ENCODE measurements at regions not wholly inside any gene's neighbourhood (a gene's known extent, or its start where the extent isn't known, plus 50 kb on each side); places are given as distances from the start of the nearest gene placed in this dataset.

GRCh38 chr12:4111010-4111409, 162.6 kb upstream of the CCND2 start:
- no peak overlapping the region for H3K4me3 ChIP-seq
- peak; percentile 34 for DNase-seq (ENCODE audit: low spot score)
- H3K27ac ChIP-seq = no peak overlapping the region
- no peak for TF ChIP-seq CTCF (IDR thresholded peaks at IDR 0.05)
- no peaks in the 10 kb centered on the region for H3K27me3 ChIP-seq
- no peaks in the 10 kb centered on the region for H3K4me1 ChIP-seq
- H3K36me3 ChIP-seq = no peaks in the 10 kb centered on the region
- H3K9me3 ChIP-seq = no peaks in the 10 kb centered on the region

- no peak for TF ChIP-seq CTCF (IDR thresholded peaks at IDR 0.05)
- H3K9me3 ChIP-seq = no peaks in the 10 kb centered on the region
These were observed 163.7 kb upstream of the CCND2 start for GRCh38 chr12:4109826-4110225.

GRCh38 chr12:4108803-4109345, 164.7 kb upstream of the CCND2 start:
- H3K4me3 ChIP-seq = no peak overlapping the region
- TF ChIP-seq CTCF (IDR thresholded peaks at IDR 0.05) = no peak
- no peaks in the 10 kb centered on the region for H3K4me1 ChIP-seq
- H3K27ac ChIP-seq = no peak overlapping the region
- no peaks in the 10 kb centered on the region for H3K27me3 ChIP-seq
- H3K9me3 ChIP-seq = no peaks in the 10 kb centered on the region
- H3K36me3 ChIP-seq = no peaks in the 10 kb centered on the region
- no peak for DNase-seq (ENCODE audit: low spot score)

More at GRCh38 chr12:4109826-4110225, 163.7 kb upstream of the CCND2 start:
- H3K4me3 ChIP-seq = no peak overlapping the region
- H3K4me1 ChIP-seq = no peaks in the 10 kb centered on the region
- no peak overlapping the region for H3K27ac ChIP-seq
- H3K27me3 ChIP-seq = no peaks in the 10 kb centered on the region
- H3K36me3 ChIP-seq = no peaks in the 10 kb centered on the region
- no peak for DNase-seq (ENCODE audit: low spot score)

GRCh38 chr12:4107911-4108697, 165.5 kb upstream of the CCND2 start:
- no peak for DNase-seq (ENCODE audit: low spot score)
- H3K4me1 ChIP-seq = no peaks in the 10 kb centered on the region

GRCh38 chr12:4107436-4107878, 166.1 kb upstream of the CCND2 start:
- H3K27me3 ChIP-seq = no peaks in the 10 kb centered on the region
- no peak for DNase-seq (ENCODE audit: low spot score)
- H3K9me3 ChIP-seq = no peaks in the 10 kb centered on the region
- H3K4me1 ChIP-seq = no peaks in the 10 kb centered on the region
- H3K27ac ChIP-seq = no peak overlapping the region
- peak in 1 of 2 donors; percentile 67 for TF ChIP-seq CTCF (IDR thresholded peaks at IDR 0.05)
- no peaks in the 10 kb centered on the region for H3K36me3 ChIP-seq
- no peak overlapping the region for H3K4me3 ChIP-seq

More at GRCh38 chr12:4107911-4108697, 165.5 kb upstream of the CCND2 start:
- H3K36me3 ChIP-seq = no peaks in the 10 kb centered on the region
- H3K27ac ChIP-seq = no peak overlapping the region
- H3K27me3 ChIP-seq = no peaks in the 10 kb centered on the region
- H3K4me3 ChIP-seq = no peak overlapping the region
- no peak for TF ChIP-seq CTCF (IDR thresholded peaks at IDR 0.05)
- H3K9me3 ChIP-seq = no peaks in the 10 kb centered on the region
